ENCODE measurements at regions not wholly inside any gene's neighbourhood (a gene's known extent, or its start where the extent isn't known, plus 50 kb on each side); places are given as distances from the start of the nearest gene placed in this dataset.

- no peak overlapping the region for H3K4me3 ChIP-seq (ENCODE audit: low read depth, low read length)
- TF ChIP-seq CTCF (IDR thresholded peaks at IDR 0.05; ENCODE audit: low read depth, low read length): no peak
- in situ Hi-C loops (cut with HindIII; ENCODE audit: low sequenced_read_pairs): no loop called here
- DNase-seq (ENCODE audit: low read depth, low spot score): no peak
Observed at GRCh38 chr6:21511891-21512550, 81.5 kb upstream of the SOX4 start.

GRCh38 chr6:21514288-21514687 lies 79.3 kb upstream of the SOX4 start:
- TF ChIP-seq CTCF (IDR thresholded peaks at IDR 0.05; ENCODE audit: low read depth, low read length): no peak
- DNase-seq (ENCODE audit: low read depth, low spot score): no peak
- H3K4me3 ChIP-seq (ENCODE audit: low read depth, low read length): no peak overlapping the region
- in situ Hi-C loops (cut with HindIII; ENCODE audit: low sequenced_read_pairs): no loop called here

GRCh38 chr6:21518317-21518716 lies 75.2 kb upstream of the SOX4 start:
- no peak for TF ChIP-seq CTCF (IDR thresholded peaks at IDR 0.05; ENCODE audit: low read depth, low read length)
- no peak for DNase-seq (ENCODE audit: low read depth, low spot score)
- in situ Hi-C loops (cut with HindIII; ENCODE audit: low sequenced_read_pairs): no loop called here
- H3K4me3 ChIP-seq (ENCODE audit: low read depth, low read length): no peak overlapping the region

GRCh38 chr6:21519642-21520041 lies 73.9 kb upstream of the SOX4 start:
- no peak for DNase-seq (ENCODE audit: low read depth, low spot score)
- no peak for TF ChIP-seq CTCF (IDR thresholded peaks at IDR 0.05; ENCODE audit: low read depth, low read length)
- in situ Hi-C loops (cut with HindIII; ENCODE audit: low sequenced_read_pairs): no loop called here
- H3K4me3 ChIP-seq (ENCODE audit: low read depth, low read length): no peak overlapping the region

GRCh38 chr6:21521276-21521675 lies 72.3 kb upstream of the SOX4 start:
- in situ Hi-C loops (cut with HindIII; ENCODE audit: low sequenced_read_pairs): no loop called here
- no peak for TF ChIP-seq CTCF (IDR thresholded peaks at IDR 0.05; ENCODE audit: low read depth, low read length)
- no peak for DNase-seq (ENCODE audit: low read depth, low spot score)
- H3K4me3 ChIP-seq (ENCODE audit: low read depth, low read length): no peak overlapping the region

GRCh38 chr6:21522143-21522747 lies 71.3 kb upstream of the SOX4 start:
- in situ Hi-C loops (cut with HindIII; ENCODE audit: low sequenced_read_pairs): no loop called here
- TF ChIP-seq CTCF (IDR thresholded peaks at IDR 0.05; ENCODE audit: low read depth, low read length): no peak
- no peak for DNase-seq (ENCODE audit: low read depth, low spot score)
- no peak overlapping the region for H3K4me3 ChIP-seq (ENCODE audit: low read depth, low read length)
